ENCODE measurements at regions not wholly inside any gene's neighbourhood (a gene's known extent, or its start where the extent isn't known, plus 50 kb on each side); places are given as distances from the start of the nearest gene placed in this dataset.
"Not testable (repeated sequence)": the region's sequence is repeated elsewhere in the genome, so short reads cannot be mapped to it uniquely, and the experiment has no call there.

- no peak for DNase-seq
Observed at GRCh38 chr2:19201911-19202462, 156.4 kb downstream of the OSR1 start.

DNA sequence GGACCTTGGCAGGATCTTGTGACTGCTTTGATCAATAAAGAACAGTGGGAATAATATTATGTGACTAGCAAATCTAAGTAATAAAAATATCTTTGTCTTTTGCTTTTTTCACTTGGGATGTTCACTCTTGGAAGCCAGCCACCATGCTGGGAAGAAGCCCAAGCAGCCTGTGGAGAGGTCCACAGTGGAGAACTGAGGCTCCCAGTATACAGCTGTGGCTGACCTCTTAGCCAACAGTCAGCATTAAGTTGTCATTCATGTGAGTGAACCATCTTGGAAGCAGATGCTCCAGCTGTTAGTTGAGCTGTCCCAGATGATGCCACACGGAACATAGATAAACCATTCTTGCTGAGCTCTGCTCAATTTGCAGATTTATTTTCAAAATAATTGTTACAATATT is 160.0 kb downstream of the OSR1 start:
- peak; percentile 65 to 91 (median 70) for DNase-seq

DNA sequence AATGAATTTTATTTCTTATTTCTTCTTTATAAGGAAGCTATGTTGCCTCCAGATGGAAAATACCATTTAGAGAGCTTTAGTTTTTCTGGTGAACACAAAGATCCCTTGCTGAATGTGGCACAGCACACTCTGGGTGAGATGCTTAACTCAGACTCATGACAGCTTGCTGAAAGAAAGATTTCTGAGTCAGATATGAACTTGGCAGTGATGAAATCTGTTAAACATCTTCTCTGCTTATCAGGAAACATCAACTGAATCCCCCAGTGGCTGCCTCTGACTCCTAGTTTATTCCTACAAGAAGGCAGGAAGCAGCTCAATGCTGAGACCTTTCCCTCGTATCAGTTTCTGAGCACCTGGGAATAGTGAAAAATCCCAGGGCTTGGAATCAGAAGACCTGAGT is 162.8 kb downstream of the OSR1 start:
- peak in 1 of 3 donors; percentile 21 for DNase-seq

DNA sequence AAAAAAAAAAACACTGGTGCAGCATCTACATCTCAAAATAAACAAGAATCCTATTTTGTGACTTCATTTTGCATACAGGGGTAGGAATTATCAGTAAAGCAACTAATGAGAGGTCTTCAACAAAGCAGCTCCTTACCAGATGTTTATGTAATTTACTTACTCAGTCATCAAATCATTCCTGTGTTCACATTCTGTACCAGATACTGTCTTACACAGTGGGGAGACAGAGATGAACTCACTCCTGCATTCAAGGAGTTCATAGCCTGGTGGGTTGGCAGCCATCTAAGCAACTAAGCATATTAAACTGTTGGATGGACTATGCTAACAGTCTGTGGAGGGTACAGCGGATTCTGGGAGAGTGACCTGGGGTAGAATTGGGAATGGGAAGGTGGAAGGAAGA is 169.0 kb downstream of the OSR1 start:
- no peak for DNase-seq

DNA sequence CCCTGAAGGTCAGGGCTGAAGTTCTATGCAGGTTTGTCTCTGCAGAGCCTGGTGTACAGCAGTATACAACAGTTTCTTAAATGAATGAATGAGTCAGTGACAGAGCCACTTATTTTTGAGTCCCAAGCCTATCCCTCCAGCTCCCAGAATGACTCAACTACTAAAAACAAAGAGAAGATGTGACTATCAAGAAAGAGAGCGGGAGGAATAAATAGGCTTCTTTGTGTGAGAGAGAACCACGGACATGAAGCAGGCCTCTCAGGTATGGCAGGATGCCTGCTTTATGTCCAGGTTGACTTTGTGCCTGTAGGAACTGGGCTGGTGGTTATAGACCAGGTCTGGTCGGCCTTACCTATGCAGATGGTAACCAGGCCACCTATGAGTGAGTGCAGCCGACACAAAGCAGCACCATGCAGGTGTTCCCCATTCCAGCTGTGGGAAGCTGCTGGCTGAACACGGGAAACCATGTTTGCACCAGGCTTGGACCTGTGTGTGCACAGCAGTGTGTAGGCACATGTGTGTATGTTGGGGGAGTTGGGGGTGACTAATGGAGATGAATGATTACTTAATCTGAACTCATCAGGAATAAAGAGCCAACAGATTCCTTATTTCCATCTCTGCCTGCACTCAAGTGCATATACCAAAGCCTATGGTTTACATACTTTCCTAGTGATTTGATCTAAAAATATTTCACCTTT is 171.0 kb downstream of the OSR1 start:
- DNase-seq = no peak

- DNase-seq = no peak
Observed at GRCh38 chr2:19185086-19185485, 173.3 kb downstream of the OSR1 start.

- no peak for DNase-seq
Observed at GRCh38 chr2:19178175-19178574, 180.2 kb downstream of the OSR1 start.

GRCh38 chr2:19176977-19177376 is 181.4 kb downstream of the OSR1 start:
- peak in 1 of 3 donors; percentile 29 for DNase-seq

- no peak for DNase-seq
Observed at GRCh38 chr2:19176172-19176852, 182.1 kb downstream of the OSR1 start.

DNA sequence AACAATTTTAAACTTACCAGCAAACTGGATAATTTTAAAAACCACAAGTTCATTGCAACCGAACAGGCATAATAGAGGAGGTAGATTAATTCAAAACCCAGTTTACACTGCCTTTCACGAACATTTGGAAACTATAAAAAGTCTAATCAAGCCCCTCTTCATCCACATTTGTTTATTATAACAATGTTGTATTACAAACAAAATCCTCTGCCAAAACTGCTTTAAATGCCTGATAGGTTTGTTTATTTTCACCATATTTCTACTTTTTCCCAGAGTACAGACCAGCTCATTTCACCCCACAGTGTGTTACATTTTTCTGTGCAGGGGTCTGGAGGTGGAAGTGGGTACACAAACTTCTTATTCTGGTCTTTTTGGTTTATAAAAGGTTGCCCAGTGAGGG is 184.2 kb downstream of the OSR1 start:
- no peak for DNase-seq

DNA sequence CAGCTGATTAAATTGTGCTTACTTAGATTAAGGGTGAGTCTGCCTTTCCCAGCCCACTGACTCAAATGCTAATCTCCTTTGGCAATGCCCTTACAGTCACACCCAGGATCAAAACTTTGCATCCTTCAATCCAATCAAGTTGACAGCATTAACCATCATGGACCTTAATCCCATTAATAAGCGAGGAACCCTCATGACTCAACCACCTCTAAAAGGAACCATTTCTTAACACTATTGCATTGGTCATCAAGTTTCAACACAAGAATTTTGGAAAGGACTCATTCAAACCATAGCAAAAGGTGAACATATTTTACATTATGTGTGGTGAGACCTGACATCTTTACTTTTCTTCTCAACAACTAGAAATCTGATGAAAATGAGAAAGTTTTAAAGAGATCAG is 187.0 kb downstream of the OSR1 start:
- no peak for DNase-seq

DNA sequence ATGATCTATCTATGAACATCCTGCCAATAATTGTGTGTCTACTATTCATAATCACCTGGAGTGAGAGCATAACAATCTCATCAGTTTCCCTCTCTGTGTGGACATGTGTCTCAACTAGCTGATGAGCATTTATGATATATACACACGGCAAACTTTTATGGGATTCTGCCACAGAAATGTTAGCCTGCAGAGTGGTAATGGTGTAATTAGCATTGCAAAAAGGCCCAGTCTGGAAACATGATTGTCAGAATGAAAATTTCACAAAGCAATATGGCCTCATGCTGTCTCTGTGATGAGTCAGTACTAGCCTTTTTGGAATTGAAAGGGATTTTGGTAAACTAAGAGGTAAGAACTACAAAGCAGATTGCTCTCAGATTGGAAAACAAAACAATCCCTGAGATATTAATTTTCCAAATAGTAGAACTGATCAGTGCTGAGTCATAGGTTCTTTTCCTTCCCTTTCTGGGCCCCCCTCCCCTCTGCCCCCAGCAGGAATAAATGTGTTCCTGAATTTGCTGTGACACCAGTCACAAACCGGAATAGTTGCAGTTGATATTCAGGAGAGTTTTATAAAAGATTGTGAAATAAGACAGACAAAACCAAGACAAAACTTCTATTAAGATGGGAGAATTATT is 189.2 kb downstream of the OSR1 start:
- no peak for DNase-seq

DNA sequence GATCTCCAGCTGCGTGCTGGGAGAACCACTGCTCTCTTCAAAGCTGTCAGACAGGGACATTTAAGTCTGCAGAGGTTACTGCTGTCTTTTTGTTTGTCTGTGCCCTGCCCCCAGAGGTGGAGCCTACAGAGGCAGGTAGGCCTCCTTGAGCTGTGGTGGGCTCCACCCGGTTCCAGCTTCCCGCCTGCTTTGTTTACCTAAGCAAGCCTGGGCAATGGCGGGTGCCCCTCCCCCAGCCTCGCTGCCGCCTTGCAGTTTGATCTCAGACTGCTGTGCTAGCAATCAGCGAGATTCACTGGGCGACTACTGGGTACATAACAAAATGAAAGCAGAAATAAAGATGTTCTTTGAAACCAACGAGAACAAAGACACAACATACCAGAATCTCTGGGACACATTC is 194.3 kb downstream of the OSR1 start:
- DNase-seq = not testable (repeated sequence)

DNA sequence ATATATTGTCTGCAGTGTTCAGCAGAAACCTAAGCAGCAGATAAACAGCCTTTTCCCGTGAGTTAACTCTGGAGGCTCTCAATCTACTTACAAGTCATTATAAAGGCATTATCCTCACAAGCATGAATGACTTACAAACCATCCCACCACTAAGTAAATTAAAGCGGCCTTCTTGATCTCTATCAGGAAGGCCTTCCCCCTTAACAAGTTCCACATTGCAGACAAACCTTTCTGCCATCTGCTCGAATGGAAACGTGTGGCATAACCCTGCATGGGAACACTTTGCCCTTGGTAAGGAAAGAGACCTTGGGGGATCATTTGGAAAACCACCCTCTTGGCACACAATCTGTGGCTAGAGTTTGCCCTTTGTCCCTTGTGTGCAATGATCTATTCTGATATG is 199.5 kb downstream of the OSR1 start:
- no peak for DNase-seq

DNA sequence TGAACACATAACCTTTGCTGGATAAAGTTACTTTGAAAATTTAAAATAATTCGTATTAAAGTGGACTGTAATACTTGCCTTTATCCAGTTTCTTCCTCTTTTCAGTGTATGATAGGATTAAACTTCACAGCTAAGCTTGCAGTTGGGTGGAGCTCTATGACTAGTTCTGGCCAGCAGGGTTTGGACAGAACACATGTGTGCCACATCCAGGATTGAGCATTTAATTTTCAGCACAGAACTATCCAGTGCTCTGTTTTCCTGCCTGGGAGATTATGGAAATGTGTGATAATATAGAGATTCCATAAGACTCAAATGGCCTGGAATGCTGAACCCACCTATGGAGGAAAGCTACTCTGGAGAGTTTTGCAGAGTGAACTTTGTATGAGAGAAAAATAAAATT is 200.2 kb downstream of the OSR1 start:
- DNase-seq = no peak

- peak in 2 of 3 donors; percentile 12 to 56 for DNase-seq
Observed at GRCh38 chr2:19156646-19157045, 201.8 kb downstream of the OSR1 start.

GRCh38 chr2:19150726-19151125 is 207.7 kb downstream of the OSR1 start:
- no peak for DNase-seq

DNA sequence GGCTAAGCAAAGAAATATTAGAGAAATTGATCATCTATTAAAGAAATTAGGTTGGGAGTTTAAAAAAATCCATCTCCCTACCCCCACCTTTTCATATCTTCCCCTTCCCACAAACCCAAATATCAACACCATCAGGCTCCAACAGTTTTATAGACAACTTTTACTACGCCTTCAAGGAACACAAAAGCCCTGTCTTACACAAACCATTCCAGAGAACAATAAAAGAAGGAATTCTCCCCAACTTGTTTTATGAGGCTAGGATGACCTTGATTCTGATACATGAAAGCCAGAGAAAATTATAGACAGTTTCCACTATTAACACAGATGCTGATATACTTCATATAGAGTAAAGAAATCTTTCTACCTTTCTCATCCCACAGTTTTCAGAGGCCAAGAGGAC is 211.6 kb downstream of the OSR1 start:
- DNase-seq = no peak

GRCh38 chr2:19141234-19142004 is 217.0 kb downstream of the OSR1 start:
- peak in 1 of 3 donors; percentile 23 for DNase-seq

GRCh38 chr2:19140463-19141208 is 217.8 kb downstream of the OSR1 start:
- DNase-seq = peak in 1 of 3 donors; percentile 72

DNA sequence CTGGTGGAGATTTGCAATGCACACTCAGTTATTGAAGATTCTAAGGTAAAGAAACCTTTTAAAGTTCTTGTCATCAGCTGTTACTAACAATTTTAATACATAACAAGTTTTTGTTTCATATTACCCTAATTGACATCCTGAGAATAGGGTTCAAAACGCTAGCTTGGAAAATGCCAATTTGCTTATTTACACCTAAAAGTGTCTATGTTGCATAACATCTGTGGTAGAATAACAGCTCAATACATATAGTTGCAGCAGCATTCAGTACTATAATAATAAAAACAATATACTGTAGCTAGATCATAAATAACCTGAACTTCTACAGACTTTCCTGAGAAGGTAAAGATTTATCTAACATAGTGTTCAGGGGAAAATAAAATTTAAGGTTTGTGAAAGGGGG is 219.0 kb downstream of the OSR1 start:
- DNase-seq = no peak

All from muscle of back (tissue), 3 donors.